ENCODE measurements at regions not wholly inside any gene's neighbourhood (a gene's known extent, or its start where the extent isn't known, plus 50 kb on each side); places are given as distances from the start of the nearest gene placed in this dataset.

GRCh38 chr2:220366765-220367164 is 739.3 kb downstream of the SLC4A3 start:
- Mint-ChIP-seq H3K36me3 (no peaks in the 10 kb centered on the region), H3K27me3 (no peaks in the 10 kb centered on the region), H3K27ac (no peak overlapping the region), H3K9me3 (no peaks in the 10 kb centered on the region), H3K4me1 (ENCODE audit: unreplicated experiment) (no peaks in the 10 kb centered on the region), H3K4me3 (no peak overlapping the region)
- no peak for TF ChIP-seq CTCF (conservative IDR thresholded peaks at IDR 0.05)
- DNase-seq (ENCODE audit: extremely low spot score, unreplicated experiment) = no peak

GRCh38 chr2:220370764-220371163 is 743.3 kb downstream of the SLC4A3 start:
- no peaks in the 10 kb centered on the region for H3K27me3 Mint-ChIP-seq
- H3K27ac Mint-ChIP-seq = no peak overlapping the region
- no peak overlapping the region for H3K4me3 Mint-ChIP-seq
- TF ChIP-seq CTCF (conservative IDR thresholded peaks at IDR 0.05) = no peak
- peaks cover 7% of the 10 kb centered on the region for H3K4me1 Mint-ChIP-seq (ENCODE audit: unreplicated experiment)
- DNase-seq (ENCODE audit: extremely low spot score, unreplicated experiment) = no peak
- no peaks in the 10 kb centered on the region for H3K9me3 Mint-ChIP-seq
- no peaks in the 10 kb centered on the region for H3K36me3 Mint-ChIP-seq

- H3K4me1 Mint-ChIP-seq (ENCODE audit: unreplicated experiment) = peaks cover 7% of the 10 kb centered on the region
- no peaks in the 10 kb centered on the region for H3K9me3 Mint-ChIP-seq
- no peak overlapping the region for H3K27ac Mint-ChIP-seq
- H3K4me3 Mint-ChIP-seq = no peak overlapping the region
- no peak for DNase-seq (ENCODE audit: extremely low spot score, unreplicated experiment)
- H3K36me3 Mint-ChIP-seq = no peaks in the 10 kb centered on the region
- TF ChIP-seq CTCF (conservative IDR thresholded peaks at IDR 0.05) = no peak
- H3K27me3 Mint-ChIP-seq = no peaks in the 10 kb centered on the region
Measured at GRCh38 chr2:220371211-220371610, 743.8 kb downstream of the SLC4A3 start.

- no peak overlapping the region for H3K4me3 Mint-ChIP-seq
- H3K36me3 Mint-ChIP-seq = no peaks in the 10 kb centered on the region
- DNase-seq (ENCODE audit: extremely low spot score, unreplicated experiment) = no peak
- H3K4me1 Mint-ChIP-seq (ENCODE audit: unreplicated experiment) = peaks cover 7% of the 10 kb centered on the region
- no peaks in the 10 kb centered on the region for H3K9me3 Mint-ChIP-seq
- no peaks in the 10 kb centered on the region for H3K27me3 Mint-ChIP-seq
- no peak for TF ChIP-seq CTCF (conservative IDR thresholded peaks at IDR 0.05)
- no peak overlapping the region for H3K27ac Mint-ChIP-seq
Measured at GRCh38 chr2:220373878-220374277, 746.4 kb downstream of the SLC4A3 start.

GRCh38 chr2:220374282-220374681 is 746.9 kb downstream of the SLC4A3 start:
- Mint-ChIP-seq H3K27ac (no peak overlapping the region), H3K9me3 (no peaks in the 10 kb centered on the region), H3K4me1 (ENCODE audit: unreplicated experiment) (peaks cover 7% of the 10 kb centered on the region), H3K4me3 (no peak overlapping the region), H3K27me3 (no peaks in the 10 kb centered on the region), H3K36me3 (no peaks in the 10 kb centered on the region)
- no peak for TF ChIP-seq CTCF (conservative IDR thresholded peaks at IDR 0.05)
- DNase-seq (ENCODE audit: extremely low spot score, unreplicated experiment) = no peak
